HG02973 (cell line): ENCODE measurements at regions not wholly inside any gene's neighbourhood (a gene's known extent, or its start where the extent isn't known, plus 50 kb on each side); places are given as distances from the start of the nearest gene placed in this dataset.

Experiments used
- ATAC-seq: cut with Tn5 transposase; IDR thresholded peaks from one replicate; pipeline ENCODE4 v1.9.1; 2021; ENCODE audit warnings: moderate library complexity; ENCODE audit not compliant: unreplicated experiment

DNA sequence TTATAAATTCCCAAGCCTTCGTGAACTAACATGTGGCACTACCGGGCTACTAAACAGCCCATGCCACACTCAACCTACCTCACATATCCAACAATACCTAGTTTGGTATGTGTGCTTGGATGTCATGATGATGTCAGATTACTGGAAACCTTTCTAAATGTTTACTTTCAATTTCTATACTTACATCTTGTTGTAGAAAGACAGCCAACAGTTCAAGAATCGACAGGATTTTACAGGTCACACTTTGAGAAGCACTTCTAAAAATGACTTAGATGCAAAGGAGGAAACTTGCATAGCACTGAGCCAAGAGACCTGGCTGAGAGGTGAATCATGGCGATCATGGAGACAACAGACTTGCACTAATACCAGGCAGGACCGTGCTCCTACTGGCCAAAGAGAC is 209.9 kb downstream of the COL4A1 start:
- no peak for ATAC-seq

DNA sequence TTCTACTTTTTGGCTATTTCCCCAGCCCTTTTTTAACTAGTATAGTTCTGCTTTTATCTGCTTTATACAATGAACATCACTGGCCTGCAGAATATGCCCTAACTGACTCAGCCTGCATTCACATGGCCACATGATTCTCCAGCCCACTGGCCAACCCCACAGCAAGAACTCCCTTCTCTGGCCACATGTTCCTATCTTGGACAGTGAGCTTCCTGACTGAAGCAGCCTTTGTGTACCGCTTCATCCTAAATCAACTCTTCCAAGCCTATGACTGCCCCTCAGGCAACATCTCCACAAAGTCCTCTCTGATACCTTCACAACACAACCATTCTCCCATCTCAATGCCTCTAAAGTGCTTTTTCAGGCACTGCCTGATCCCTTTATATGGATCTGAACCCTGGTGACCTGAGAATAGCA is 214.1 kb downstream of the COL4A1 start:
- ATAC-seq, result no peak

DNA sequence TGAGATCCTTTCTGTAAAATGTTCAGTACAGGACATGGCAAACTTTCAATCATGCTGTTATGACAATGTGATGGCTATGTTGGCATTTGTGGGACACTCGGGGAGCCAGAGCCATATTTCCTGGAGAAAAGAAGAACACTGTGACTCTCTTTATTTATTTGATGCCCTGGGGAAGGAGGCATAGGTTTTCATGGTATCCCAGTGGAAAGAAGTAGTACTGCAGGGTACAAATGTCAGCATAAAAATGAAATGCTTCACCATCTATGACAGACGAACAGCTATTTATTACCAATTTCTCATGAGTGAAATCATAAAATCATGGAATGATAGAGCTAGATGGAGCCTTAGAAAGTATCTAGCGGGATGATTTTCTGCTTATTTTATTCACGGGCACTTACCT is 217.1 kb downstream of the COL4A1 start:
- peak; percentile 51 for ATAC-seq

DNA sequence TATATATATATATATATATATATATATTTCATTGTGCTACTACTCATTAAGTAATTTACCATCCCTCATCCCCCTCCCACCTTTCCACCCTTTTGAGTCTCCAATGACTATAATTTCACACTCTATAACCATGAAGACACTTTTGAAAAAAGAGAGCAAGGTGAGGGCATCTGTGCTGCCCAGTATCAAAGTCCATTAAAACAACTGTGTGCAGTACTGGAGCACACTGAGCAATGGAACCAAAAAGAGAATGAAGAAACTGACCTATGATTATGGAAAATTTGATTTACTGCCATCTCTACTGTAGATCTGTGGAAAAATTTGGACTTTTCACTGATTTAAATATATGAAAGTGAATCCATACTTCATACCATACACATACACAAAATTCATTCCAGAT is 217.9 kb downstream of the COL4A1 start:
- no peak for ATAC-seq

DNA sequence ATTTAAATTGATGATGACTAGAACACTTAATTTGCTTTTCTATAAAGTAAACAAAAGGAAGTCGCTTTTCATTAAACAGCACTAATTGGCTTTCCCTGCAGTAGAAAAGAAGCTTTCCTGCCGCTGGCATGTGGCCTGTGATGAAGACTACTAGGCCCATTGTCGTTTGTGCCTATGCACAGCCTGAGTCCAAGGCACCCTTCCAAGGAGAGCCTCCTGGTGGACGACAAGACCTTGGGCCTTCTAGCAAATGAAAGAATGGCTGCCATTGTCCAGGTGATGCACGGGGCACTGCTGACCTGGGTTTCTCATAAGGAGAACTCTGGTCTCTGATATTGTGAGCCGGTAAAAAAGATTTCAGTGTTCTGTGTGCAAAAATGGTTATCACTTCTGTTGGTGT is 233.0 kb downstream of the COL4A1 start:
- ATAC-seq, result no peak

DNA sequence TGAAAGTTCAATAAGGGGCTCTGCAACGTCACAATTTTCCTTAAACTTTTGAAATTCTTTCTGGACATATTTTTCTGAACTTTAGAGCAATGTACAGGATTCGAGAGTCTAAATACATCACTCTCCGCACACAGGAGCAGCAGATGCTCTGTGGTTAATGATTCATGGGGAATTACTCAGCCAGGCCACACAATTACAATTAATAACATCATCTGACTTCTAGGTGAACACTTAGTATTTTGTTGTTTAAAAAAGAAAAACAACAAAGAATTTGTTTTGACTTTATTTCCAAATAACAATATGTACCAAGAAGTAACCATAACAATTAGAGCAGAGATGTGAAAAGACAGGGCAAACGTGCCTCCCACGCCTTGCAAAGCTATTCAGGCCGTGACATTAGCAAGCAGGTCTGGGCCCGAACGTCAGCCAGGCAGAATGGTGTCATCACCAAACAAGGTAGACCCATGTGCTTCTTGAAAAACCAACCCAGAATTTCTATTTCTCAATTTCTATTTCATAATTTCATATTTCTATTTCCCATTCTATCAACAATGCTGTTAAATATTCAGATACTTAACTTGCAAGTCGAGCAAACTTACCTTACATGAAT is 236.3 kb downstream of the COL4A1 start:
- no peak for ATAC-seq

DNA sequence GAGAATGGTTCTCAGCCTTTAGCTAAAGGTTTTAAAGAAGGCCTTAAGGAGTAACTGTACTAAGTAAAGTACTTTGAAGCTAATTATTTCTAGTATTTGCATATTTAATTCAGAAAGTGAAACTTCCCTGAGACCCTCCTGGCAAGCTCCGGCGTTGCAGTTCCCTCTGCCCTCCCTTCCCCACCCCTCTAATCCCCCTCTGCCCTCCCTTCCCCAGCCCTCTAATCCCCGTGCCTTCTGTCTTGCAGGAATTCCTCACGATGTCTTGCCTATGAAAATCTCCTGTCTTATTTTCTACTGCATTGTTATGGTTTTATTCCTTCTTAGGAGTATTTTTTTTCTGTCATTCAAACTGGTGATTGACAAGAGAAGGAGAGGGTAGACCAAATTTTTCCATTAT is 236.9 kb downstream of the COL4A1 start:
- ATAC-seq, result no peak

DNA sequence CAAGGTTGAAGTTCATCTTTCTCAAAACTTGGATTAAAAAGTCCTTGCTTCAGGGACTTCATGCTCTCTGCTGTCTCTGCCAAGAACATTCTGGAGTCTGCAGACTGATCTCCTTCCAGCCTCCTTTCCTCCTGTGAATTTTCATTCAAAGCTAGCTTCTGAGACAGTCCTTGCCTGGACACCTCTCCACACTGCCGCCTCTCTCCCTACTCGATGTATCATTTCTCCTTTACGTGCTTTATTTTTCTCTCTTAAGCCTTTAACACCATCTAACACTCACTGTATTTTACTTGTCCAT is 238.8 kb downstream of the COL4A1 start:
- ATAC-seq, result no peak

DNA sequence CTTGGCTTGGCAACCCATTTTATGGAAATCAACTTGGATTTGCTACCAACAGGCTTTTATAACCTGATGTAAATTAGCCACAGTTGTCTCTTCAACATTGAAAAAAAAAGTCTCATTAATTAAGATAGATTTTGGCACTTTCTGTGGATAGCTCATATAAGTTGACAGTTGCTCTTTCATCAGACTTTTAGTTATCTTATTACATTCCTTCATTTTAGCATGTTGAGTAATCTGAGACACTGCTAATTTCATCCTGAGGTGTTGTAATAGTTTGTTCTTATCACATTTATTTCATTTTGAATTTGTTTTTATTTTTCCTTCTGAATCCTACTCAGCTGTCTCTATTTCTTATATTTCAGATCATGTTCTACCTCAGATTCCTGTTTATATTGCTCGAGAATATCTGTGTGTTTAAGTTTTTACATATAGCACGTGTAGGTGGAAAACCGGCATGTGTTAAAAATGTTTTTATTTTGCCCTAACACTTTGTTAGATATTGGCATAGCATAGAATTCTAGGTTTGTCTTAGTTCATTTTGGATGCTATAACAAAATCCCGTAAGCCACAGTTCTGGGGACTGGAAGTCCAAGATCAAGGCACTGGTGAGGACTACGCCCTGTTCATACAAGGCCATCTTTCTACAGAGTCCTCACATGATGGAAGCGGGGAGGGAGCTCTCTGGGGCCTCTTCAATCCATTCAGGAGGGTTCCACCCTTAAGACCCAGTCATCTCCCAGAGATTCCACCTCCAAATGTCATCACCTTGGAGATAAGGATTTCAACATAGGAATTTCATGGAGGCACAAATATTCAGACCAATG is 239.4 kb downstream of the COL4A1 start:
- ATAC-seq, result no peak

DNA sequence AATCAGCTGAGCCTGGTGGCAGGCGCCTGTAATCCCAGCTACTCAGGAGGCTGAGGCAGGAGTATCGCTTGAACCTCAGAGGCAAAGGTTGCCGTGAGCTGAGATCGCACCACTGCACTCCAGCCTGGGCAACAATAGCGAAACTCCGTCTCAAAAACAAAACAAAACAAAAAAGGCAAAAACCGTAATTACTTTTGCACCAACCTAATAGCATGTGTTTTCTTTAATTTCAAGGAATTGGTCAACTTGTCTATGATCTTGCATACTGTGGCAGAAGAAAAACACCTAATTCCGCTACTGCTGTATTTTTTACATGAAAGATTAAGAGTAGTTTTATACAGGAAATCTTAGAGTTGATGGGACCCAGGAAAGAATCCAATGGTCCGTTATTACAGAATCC is 241.2 kb downstream of the COL4A1 start:
- no peak for ATAC-seq

DNA sequence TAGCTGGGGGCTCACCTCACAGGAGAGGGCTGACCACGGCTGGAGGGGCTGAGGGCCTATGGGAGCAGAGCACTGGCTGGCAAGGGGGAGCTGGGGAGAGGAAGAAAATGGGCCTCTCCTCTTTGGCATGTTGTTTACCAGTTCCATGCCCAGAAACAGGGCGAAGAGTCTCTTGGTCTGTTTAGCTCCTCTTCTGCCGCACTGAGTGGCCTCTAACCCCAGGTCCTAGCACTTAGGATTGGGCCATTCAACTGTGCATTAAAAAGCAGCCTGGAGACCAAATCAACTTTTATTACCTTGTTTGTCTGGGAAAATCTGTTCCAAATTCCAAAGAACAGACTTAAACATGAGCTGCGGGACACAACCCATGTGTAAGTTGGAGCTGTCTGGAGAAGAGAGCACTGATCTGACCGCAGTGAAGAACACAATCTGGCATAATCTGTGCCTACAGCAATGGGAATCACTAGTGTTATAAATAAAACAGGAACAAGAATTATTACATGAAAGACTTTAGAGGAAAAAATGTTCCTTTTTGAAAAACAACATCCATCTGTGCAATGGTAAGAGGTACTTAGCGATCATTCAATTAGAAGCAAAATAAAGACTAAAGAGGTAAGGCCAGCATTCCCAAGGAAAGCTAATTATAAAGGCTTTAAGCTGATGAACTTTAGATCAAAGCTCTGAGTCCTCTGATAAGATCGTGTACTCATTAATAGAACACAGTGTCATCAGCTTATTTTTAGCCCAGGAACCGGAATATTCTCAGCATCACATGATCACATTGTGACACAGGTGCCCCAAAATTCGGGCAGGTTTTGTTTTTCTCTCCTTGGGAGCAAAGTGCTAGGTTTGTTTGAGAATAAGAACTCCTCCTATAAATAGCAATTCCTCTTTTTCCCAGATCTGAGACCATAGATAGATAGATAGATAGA is 243.2 kb downstream of the COL4A1 start:
- ATAC-seq, result no peak

DNA sequence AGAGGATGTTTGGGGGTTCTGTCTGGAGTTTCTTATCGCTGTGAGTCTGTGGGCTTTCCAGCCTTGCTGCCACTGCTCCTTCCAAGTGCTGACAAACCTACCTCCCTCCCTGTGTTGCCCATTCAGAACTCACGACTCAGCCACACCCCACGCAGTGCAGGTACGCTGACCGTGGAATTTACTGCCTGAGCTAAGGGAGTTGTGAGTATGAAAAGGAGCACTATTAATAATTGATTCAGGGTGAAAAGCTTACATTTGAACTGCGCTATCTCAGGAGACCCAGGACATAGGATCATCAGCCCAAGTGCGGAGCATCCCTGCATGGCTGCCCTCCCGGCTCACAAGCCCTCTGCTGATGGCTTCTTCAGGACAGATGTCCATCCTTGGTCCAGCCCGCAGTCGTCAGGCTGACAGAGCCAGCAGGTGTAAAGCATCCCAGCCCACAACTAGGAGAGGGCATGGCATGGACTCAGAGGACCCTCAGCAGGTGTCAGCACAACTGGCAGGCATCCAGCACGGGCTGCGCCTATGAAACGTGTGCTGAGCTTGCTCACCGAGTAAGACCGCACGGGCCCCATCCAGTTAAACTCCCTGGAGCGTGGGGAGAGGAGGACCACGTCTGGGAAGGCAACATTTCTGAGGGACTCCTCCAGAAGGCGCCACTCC is 244.0 kb downstream of the COL4A1 start:
- no peak for ATAC-seq

DNA sequence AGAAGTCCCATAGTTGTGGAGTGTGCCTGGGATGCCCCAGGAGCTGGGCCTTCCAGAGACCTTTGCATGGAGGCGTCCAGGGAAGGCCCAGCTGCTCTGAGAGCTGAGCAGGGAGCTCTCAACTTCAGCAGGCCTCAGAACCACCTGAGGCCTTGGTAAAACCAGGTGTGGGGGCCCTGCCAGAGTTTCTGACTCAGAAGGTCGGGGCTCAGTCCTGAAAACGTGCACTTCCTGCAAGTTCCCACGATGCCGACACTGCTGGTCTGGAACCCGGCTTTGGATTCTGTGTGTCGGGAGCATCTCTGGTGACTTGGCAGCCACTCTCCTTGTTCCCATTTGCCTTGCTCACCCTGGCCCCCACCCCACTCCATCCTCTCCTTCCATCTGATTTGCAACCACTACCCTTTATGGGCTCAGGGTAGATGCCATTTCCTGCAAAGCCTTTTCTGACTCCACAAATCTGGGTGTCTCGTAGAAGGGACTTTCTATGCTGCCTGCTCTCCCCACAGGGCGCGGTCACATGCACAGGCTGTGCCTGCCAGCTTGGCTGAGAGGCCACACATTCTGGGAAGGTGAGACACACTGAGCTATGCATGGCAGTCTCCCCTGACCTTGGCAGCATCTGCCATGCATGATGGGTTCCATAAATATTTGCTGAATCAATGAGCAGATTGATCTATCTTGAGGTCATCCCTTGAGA is 244.7 kb downstream of the COL4A1 start:
- ATAC-seq, result no peak

DNA sequence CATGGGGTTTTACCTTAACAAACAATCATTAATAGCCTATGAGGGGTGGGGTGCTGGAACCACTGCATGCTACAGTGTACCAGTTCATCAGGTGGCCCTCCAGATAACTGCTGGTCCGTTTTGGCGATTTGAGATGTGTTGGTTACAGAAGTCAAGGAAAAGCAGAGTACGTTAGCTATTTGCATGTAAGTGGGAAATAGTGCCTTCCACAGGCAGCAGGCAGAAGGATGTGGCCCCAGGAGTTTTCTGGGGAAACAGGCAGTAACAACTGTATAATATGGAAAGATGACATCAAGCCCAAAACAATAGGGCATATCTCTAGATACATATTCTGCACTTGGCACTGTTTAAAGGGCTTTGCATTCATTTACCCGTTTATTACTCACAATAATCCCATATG is 245.7 kb downstream of the COL4A1 start:
- no peak for ATAC-seq

DNA sequence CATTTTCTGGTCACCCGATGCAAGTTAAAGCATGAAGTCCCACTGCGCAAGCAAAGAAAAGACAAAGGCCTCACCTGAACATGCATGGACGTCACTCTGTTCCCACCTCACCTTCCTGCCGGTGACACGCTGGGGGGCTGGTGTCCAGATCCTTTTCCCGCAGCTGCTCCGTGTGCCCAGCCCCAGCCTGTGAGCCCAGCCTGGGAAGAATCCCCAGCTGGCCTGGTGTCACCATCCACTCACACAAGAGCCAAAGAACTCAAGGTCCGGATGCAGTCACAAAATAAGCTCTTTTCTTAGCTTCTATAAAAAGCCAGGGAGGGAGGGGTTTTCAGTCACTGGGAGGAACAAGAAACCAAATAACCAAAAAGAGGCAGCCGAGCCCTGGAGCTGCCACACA is 249.9 kb downstream of the COL4A1 start:
- ATAC-seq, result no peak

DNA sequence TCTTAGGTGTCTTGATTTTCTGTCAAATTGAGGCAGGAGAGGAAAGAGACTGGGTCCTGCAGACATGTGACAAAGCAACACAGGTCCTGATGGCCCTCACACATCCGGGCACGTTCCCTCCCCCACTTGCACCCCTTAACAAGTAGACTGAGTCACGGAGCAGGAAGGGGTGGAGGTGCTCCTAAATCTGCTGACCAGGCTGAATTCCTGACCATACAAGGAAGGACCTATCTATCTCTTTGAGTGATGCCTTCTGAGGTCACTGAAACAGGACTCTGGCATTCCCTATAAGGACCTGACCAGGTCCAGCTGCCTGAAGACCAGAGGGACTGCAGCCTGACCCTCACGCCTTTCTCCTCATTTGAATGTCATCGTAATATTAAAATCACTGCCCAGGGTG is 250.3 kb downstream of the COL4A1 start:
- ATAC-seq, result no peak

DNA sequence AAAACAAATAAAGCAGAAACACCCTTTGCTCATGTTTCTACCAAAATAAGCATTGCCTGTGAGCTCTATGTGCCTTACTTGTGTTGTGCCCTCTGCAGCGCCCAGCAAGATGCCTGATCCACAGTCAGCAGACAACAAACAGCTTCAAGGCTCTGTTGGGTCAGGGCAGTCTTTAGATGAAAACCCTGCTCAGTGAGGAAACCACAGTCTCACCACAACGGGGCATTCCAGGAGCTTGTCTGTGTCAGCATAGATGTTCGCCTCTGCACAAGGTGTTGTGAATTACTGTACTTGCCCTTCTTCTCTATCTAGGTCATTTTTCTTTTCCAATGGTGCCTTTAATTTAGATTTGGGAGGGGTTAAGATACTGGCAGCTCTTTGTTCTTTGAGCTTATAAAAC is 251.9 kb downstream of the COL4A1 start:
- no peak for ATAC-seq

DNA sequence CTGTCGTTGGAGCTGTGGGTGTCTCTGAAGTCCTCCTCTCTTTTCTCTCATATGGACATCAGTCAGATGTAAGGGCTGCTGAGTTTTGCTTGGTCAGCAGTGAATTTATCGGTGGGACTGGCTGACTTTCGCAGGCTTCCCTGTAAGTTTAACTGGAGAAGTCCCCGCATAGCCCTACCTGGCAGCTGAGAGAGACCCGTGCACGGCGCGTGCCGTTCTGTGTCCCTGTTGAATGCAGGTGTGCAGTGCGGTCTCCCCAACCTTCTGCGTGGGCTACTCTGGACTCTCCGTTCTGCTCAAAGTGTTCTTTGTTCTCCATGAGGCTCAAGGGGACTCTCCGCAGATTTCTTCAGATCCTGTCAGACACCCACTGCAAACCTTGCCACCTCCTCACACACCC is 252.9 kb downstream of the COL4A1 start:
- no peak for ATAC-seq

DNA sequence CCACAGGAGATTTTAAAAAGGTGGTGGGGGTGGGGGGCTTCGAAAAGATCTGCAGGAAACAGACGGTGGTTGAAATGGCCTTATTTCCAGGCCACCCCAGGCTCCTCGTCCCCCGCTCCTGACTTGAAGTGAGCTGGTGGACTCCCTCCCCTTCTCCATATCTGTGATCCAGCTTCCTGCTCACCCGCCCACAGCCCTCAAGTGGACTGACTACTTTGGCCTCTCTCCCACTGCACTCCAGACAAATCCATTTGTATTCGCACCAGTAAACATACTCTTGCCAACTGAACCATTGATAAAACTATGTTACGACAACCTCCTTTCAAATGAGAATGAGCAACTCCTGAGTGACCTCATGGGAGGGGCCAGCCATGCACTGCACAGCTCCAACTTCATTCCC is 259.5 kb downstream of the COL4A1 start:
- ATAC-seq, result no peak

DNA sequence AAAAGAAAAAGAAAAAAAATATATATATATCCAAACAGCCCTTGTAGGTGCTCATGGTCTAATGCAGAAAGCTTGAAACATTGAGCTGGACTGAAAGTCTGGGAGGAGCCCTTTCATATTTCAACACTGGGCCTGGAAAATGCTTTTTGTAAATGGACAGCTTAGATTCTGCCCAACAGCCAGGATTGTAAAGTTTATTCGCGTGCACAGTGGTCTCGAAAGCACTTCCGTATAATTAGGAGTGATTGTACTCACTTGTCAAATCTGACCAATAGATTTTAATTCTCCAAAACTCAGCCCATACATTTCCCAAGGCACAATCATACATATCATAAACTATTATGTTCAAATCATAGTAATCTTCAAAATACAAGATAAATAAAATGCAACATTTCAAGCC is 260.1 kb downstream of the COL4A1 start:
- ATAC-seq, result no peak

DNA sequence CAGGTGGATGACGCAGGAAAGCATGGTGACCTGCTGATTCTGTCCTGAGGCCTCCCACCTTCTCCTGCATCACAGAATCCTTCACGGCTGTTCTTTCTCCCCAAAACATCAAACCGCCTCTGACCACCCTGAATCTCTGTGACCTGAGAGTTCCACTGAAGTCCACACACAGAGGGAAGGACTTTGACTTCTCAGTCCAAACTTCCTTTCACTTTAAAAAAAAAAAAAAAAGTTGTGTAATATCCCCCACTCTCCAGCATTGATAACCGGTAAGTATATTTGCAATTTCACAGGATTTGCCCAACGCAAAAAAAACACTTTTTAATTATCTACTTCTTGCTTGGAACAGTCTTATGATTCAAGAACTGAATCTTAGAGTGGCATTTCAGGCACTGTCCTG is 259.5 kb upstream of the IRS2 start:
- no peak for ATAC-seq
